ENCODE measurements at regions not wholly inside any gene's neighbourhood (a gene's known extent, or its start where the extent isn't known, plus 50 kb on each side); places are given as distances from the start of the nearest gene placed in this dataset.

DNA sequence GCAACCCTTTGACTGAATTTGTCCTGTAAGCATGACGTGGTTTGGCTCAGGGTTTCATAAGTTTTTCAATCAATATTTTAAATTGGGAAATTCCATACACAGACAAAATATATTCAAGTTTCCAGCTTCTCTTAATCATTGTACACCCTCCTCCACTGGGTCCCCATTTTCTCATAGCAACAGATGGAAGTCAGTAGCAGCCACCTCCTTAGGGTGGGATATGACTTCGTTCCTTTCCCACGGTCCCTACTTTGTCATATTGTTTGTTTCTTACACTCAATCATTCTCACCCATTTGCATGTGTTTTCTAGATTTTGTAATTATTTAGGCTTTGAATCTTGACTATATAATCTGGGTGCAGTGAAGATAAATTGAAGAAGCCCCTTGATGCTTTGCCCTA, 664.5 kb upstream of the IGFBP7 start:
- TF ChIP-seq POLR2A (IDR thresholded peaks at IDR 0.05): no peak
- TF ChIP-seq, protein P1, sequence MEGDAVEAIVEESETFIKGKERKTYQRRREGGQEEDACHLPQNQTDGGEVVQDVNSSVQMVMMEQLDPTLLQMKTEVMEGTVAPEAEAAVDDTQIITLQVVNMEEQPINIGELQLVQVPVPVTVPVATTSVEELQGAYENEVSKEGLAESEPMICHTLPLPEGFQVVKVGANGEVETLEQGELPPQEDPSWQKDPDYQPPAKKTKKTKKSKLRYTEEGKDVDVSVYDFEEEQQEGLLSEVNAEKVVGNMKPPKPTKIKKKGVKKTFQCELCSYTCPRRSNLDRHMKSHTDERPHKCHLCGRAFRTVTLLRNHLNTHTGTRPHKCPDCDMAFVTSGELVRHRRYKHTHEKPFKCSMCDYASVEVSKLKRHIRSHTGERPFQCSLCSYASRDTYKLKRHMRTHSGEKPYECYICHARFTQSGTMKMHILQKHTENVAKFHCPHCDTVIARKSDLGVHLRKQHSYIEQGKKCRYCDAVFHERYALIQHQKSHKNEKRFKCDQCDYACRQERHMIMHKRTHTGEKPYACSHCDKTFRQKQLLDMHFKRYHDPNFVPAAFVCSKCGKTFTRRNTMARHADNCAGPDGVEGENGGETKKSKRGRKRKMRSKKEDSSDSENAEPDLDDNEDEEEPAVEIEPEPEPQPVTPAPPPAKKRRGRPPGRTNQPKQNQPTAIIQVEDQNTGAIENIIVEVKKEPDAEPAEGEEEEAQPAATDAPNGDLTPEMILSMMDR (IDR thresholded peaks at IDR 0.05): no peak
